Germinal center (tissue), 1 donor: ENCODE measurements at regions not wholly inside any gene's neighbourhood (a gene's known extent, or its start where the extent isn't known, plus 50 kb on each side); places are given as distances from the start of the nearest gene placed in this dataset.
A peak's percentile ranks its signal among the peaks of the same experiment; 100 is the strongest.
"Not testable (repeated sequence)": the region's sequence is repeated elsewhere in the genome, so short reads cannot be mapped to it uniquely, and the experiment has no call there.

Experiments
- DNase-seq: peaks from one replicate; pipeline ENCODE4 v3.0.0; 2012; ENCODE audit warnings: mixed read lengths, low spot score

GRCh38 chr17:47066841-47067682, 88.0 kb upstream of the RPRML start:
- DNase-seq = peak; percentile 91

- DNase-seq = no peak
Measured at GRCh38 chr17:47066095-47066494, 87.0 kb upstream of the RPRML start.

DNA sequence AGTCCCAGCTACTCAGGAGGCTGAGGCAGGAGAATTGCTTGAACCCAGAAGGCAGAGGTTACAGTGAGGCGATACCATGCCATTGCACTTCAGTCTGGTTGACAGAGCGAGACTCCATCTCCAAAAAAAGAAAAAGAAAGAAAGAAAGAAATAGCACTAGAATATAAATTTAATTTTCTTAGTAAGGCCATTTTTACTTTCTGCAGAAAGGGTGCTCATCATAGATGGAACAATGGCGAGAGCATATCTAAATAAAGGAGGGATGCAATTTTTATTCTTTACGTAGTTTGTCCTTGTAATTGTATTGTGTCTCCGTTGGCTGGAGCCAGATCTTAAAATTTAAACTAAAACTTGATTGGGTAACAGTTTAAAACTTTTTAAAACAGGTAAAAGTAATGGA, 85.6 kb upstream of the RPRML start:
- no peak for DNase-seq

DNA sequence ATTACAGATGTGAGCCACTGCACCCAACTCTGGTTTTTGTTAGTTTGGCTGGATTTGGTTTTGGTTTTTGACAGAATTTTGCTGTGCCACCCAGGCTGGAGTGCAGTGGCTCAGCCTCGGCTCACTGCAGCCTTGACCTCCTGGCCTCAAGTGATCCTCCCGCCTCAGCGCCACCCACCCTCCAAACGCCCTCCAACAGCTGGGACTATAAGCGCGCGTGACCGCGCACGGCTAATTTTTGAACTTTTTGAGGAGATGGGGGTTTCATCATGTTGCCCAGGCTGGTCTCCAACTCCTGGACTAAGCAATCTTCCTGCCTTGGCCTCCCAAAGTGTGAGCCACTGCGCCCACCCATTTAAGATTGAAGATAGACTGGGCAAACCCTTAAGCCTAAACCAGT, 84.4 kb upstream of the RPRML start:
- DNase-seq = no peak

GRCh38 chr17:47062851-47063250, 83.8 kb upstream of the RPRML start:
- not testable (repeated sequence) for DNase-seq

- not testable (repeated sequence) for DNase-seq
Measured at GRCh38 chr17:47060005-47060404, 81.0 kb upstream of the RPRML start.

DNA sequence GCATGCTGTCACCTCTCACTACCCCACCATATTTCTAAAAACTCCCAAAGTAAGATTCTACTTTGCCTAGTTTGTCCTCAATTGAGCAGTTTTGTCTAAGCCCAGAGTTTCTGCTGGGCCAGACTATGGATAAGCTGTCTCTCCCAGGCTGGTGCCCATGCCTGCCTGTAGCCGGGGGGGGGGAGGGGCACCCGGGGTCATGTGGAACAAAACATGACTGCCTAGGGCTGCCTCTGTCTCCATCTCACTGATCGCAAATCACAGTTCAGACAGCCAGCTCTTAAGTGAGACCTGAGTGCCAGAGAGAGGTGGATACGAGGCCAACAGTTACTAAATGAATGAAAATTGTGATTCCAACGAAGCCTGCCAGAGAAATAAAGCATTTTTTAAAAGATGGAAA, 78.8 kb upstream of the RPRML start:
- DNase-seq = no peak

DNA sequence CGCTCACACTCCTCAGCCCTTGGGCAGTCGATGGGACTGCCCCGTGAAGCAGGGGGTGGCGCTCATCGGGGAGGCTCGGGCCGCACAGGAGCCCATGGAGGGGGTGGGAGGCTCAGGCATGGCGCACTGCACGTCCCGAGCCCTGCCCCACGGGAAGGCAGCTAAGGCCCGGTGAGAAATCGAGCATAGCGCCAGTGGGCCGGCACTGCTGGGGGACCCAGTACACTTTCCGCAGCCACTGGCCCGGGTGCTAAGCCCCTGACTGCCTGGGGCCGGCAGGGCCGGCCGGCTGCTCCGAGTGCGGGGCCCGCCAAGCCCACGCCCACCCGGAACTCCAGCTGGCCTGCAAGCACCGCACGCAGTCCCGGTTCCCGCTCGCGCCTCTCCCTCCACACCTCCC, 78.2 kb upstream of the RPRML start:
- not testable (repeated sequence) for DNase-seq

- DNase-seq = not testable (repeated sequence)
Measured at GRCh38 chr17:47056687-47057086, 77.6 kb upstream of the RPRML start.
